ENCODE measurements at regions not wholly inside any gene's neighbourhood (a gene's known extent, or its start where the extent isn't known, plus 50 kb on each side); places are given as distances from the start of the nearest gene placed in this dataset.

DNA sequence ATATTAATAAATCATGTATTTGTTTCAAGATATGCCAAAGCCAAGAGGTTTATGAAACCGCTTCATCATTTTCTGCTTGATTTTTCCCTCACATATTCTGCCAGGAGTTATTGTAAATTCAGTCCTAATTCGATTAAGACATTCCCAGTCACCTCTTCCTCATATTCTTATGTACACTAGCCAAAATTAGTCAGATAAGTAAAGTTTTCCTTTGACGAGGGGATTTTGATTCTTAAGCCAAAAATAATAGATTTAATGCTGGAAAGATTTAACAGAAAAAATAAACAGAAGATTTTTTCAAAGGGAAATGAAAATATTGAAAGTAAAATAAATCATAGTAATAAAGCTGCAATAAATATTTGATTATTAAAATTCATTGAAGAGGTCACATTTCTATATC lies 51.0 kb upstream of the VEGFC start:
- no peak for DNase-seq

DNA sequence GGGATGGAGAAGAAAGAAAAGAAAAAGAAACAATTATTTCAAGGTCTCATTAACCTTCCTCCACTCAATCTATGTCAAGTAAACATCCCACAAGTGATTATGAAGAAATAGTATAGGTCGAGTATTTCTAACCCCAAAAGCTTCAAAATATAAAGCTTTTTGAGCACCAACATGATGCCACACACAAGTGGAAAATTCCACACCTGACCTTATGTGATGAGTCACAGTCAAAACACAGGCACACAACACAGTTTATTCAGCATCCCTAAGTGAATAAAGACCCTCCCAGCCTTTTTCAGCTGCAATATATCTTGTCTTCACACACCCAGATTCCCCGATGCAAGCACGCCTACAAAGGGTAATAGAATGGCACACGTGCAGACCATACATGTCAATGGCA lies 51.7 kb upstream of the VEGFC start:
- DNase-seq: no peak

DNA sequence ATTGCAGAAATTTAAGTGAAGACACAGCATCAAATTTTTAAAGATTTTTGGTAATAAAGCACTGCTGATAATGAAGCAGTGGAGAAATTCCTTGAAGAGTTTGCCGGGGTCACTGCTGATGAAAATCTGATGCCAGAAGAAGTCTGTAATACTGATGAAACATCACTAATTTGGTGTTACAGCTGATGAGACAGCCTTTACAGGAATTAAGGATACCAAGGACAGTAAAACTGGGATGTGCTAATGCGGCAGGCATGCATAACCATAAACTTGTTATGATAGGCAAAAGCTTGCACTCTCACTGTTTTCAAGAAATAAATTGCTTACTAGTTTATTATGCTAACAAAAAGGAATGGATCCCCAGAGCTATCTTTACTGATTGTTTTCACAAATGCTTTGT lies 52.9 kb upstream of the VEGFC start:
- no peak for DNase-seq

DNA sequence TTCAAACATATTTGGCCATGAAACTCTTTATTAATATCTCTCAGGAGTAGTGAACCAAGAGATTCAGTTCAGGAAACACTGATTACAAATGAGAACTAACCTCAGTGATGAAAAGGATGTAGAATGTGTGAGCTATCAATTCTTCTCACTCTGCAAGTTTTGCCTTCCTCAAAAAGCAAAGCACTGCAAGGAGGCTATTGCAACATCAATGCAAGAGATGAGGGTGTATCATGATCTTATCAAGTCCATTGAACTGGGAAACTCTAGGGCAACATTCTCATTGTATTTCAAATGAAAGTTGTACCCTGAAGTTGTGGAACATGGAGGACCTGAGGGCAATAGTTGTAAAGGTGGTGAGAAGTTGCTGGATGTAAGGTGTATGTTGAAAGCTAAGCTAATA lies 56.4 kb upstream of the VEGFC start:
- DNase-seq: no peak

DNA sequence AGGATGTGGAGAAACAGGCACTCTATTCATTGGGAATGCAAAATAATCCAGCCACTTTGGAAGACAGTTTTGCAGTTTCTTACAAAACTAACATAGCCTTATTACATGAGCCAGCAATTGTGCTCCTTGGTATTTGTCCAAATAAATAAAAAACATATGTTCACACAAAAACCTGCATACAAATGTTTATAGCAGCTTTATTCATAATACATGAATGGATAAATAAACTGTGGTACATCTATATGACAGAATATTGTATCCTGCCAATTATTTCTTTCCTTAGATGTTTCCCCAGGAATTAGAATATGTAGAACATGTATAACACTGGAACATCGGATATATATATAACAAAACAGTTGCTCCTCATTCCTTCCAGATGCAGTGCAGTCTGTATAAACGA lies 57.7 kb upstream of the VEGFC start:
- no peak for DNase-seq

DNA sequence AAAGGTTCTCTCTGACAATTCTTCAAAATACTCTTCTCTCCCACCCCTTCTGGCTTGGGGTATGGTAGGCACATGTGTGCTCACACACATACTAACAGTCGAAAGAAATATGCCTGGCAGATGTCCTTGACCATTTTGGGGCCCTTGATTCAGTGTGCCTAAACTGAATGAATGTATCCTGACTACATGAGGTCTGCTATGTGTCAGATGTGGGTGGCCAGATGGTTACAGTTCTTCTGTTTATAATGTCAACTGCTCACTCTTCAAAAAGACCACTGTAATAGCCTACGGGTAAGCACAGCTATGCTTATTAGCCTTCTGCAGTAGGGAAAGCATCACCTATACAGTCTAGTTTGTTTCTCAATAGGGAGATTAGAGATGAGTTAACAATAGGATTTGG lies 63.7 kb upstream of the VEGFC start:
- no peak for DNase-seq

DNA sequence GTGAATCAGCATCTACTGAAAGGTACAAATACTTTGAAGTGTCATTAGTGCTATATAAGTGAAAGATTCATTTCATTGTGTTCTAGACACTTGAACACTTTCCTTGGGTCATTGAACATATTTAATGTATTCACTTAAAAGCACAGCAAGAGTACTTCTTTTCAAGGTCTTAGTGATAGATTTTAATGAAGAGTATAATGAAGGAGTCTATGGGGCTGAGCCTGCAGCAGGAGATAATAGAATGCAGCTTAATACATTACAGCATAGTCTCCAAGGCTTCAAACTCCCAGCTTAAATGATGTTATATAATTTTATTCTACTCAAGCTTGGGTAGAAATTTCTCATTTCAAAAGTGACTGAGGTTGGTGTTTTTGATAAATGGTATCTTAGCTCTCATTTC lies 66.1 kb upstream of the VEGFC start:
- DNase-seq: no peak

DNA sequence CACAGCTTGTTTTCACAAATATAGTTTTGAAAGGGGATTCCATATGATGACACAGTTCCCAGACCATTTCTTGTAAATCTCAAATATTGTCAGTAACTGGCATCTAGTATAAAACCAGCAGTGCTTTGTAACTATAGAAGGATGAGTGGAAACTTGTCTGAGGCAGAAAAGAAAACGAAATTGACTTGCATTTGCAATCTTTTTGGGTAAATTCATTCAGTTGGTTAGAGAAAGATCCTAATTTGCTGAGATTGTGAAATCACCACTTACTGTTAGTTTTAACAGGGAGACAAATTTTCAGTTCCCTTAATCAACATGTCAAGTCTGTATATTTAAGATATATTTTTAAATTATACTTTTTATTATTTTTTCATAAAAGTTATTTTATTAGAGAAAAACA lies 71.5 kb upstream of the VEGFC start:
- DNase-seq: no peak

DNA sequence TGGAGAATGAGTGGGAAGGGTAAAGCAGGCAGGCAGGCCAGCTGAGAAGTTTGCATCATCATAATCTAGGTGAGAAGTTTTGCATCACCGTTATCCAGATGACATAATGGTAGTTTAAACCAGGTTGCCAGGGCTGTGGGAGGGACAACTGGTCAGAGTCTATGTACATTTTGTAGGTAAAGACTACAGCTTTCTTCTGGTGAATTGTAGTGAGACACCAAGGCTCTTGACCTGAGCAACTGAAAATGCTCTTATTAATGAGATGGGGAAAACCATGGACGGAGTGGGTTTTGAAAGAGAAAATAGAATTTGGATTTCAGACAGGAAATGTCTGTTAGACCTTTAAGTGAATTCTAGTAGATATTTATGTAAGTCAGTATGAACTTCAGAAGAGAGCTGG lies 76.0 kb upstream of the VEGFC start:
- no peak for DNase-seq

DNA sequence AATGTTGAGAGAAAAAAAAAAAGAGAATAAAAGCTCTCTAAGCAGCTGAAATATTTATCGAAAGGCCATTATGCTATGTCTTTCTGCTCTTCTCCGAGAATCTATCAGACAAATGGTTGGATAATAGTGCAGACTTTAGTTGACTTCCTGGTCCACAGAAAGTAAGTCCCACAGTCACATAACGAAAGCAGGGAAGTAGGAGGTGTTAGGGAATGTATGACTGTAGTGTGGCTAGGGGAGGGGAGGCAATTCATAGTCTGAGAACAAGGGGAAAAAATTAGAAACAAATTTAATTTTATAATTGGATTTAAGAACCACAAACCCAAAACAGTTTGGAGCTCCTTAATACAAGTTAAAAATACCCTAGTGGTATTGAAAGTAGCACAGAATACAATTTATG lies 79.7 kb upstream of the VEGFC start:
- DNase-seq: no peak

DNA sequence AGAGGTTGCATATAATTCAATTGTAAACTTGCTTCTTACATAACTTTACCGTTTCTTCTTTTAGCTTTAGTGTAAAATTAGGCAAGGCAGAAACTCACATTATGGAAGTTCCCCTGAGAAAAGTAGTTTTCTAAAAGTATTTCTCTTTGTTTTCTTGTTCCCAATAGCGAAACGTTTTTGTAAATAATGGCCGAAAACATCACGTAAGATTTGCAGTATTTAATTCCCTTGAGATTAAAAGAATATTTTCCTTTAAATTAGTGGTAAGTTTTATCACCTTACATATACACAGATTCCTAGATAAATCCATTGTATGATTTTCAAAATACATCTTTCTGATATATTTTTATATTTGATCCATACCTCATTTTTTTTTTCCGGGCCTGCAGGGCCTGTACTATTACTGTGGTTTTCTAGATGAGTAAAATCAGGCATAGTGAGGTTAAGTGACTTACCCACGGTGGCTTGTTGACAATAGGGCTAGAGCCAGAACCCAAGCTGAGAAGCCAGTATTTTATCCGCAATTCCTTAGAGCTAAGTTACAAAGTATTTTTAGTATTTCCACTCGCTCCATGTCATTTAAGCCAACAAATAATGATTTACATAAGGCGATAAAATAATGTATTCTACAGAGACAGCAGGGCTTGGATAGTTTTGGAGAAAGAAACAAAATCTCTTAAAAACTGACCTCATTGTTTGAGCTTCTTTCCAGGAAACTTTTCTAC lies 82.2 kb upstream of the VEGFC start:
- DNase-seq: no peak

DNA sequence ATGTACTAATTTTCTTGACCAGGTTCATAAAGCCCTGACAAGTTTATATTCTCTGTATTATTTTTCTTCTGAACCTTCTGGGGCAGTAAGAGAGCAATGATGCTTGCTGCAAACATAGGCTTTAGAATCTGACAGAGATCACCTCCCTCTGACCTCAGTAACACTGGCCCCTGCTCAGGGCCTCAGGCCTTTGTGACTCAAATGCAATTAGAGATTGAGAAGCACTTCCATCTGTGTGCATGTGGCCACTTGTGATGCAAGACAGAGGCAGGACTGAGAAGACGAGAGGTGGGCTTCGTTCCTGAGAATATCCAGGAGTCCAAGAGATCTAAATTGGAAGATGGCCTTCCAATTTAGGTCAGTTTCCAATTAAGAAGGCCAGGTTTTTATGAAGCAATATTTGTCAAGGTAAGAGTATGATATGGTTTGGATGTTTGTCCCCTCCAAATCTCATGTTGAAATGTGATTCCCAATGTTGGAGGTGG lies 82.8 kb upstream of the VEGFC start:
- no peak for DNase-seq

DNA sequence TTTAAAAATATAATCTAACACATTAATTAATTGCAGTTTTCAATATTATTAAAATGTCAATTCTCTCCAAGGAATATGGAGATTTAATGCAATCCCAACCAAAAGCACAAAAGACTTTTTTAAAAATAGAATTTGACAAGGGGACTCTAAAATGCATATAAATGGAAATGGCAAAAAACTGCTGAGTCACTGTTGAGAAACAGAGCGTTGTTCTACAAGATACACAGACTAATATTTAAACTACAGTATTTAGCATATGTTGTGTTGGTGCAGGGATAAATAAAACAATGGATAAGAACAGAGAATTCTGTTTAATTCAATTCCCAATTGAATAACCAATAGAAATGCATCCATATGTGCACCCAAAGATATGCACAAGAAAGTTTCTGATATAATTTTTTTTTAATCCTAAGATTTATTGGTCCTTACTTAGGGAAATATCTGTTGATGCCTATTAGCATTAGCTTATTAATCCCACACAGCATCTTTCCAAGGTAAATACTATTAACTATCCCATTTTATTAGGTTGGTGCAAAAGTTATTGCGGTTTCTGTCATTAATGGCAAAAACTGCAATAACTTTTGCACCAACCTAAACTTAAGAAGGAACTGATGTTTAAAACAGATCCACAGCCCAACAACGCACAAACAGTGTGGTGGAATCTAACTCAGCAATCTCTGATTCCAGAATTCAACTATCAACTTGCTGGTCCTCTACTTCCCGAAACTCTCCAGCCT lies 86.8 kb upstream of the VEGFC start:
- no peak for DNase-seq

DNA sequence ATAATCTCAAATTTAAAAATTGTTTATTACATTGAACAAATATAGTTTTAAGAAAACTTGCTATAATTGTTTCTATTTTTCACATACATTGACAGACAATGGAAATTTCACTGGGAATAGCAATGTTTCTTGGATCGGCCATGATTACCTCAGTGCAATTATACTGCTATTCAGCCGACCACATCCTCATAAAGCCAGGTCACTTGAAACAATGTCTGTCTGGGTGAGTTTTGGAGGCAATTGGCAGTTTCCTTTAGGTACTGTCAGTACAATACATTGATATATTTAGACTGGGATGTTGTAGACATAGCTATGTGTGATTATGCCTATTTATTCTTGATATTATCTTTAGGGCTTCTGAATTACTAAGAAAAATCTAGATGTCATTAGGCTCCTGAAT lies 89.5 kb upstream of the VEGFC start:
- DNase-seq: no peak

DNA sequence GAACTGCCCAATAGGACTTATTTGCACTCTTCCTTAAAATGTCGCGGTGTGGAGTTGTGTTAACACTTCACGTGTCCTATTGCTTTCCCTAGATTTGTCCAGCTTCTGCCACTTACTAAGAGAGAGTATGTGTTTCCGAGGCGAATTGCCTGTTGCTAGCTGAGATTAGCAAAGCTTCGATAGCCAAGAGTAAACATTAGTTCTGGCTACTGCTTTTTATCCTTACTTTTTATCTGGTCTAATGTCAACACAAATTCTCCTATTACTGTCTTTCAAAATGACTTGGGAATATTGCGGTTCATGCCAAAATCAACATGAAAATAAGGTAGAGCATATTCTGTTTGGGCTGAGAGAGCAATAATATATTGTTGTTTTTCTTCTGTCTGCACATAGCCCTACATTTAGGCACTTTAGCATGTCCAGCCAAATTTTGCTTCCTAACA lies 90.4 kb upstream of the VEGFC start:
- DNase-seq: no peak

DNA sequence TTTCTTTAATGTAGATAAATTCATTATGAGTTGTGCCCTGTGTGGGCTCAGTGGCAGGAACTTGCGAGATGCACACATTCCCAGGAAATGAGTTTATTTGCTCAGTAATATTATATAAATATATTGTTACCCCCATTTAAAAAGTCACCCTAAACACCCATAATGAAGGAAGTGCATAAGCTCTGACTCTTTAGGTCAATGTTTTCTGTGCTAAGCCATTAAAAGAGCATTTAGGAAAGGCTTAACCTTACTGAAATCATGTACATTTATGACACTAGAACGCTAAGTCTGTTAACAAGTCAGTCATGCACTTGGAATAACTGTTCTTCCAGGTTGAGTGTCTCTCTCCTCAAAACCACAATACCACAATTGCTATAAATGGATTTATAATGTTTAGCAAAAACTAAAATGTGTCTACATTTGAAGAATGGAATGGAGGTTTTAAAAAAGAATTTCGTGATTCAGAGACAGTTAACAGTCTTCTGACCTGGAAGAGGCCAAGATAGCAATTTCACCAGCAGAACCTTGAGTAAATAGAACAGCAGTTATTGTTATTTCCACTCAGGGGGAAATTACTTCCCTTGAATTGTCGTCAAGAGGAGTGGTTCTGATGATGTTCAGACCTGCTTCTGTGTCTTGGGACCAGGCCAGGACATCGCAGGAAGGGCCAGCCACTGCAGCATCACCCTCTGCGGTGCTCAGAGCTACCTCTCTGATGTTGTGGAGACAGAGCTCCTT lies 91.1 kb upstream of the VEGFC start:
- DNase-seq: no peak

DNA sequence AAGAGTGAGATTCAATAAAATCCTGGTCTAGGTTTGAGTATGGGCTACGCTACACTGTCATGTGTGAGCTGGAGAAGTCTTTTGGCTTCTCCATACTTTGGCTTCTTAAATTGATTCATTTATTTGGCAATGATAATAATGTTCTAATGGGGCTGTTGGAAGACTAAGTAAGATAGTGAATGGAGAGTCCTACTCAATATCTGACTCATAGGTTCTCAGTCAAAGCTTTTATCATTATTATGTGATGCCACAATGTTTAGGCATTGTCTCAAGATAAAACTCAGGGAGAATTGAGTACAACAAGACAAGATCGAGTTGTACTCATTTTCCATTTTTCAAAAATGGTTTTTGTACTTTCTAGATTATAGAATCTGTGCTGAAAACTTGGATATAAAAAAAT lies 92.5 kb upstream of the VEGFC start:
- DNase-seq: no peak

DNA sequence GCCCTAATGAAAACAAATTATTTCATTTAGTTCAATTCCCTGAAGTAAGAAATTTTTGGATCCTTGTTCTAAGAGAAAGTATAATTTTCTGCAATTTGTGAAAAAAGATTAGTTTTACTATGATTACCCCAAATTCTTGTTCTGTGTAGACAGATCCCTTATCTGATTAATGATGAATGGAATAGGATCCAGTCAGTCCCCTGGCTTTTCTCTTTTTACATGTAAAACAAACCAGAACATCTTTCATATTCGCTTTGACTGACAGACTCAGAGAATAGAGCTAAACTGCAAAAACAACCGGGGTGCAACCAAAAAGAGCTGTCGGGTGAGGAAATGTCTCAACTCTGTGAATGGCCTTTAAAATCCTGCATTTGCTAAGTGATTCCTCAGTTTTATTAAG lies 93.4 kb upstream of the VEGFC start:
- DNase-seq: no peak

DNA sequence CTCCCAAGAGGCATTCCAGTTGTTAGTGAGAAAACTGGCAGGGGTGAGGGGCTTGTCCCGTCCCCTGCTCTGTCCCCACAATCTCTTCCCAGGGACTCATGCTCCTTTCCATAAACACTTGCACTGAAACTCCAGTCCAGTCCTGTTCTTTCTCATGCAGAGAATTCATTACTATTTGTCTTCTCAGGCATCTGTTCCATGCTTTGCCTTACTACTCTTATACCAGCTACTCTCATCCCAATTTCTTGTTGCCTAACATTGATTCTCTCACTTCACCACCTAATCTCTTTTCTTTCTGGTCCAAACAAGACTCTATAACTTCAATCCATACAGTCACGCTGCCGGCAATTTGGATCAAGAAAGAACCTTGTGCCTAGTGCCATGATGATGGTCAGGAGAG lies 97.1 kb upstream of the VEGFC start:
- DNase-seq: no peak

DNA sequence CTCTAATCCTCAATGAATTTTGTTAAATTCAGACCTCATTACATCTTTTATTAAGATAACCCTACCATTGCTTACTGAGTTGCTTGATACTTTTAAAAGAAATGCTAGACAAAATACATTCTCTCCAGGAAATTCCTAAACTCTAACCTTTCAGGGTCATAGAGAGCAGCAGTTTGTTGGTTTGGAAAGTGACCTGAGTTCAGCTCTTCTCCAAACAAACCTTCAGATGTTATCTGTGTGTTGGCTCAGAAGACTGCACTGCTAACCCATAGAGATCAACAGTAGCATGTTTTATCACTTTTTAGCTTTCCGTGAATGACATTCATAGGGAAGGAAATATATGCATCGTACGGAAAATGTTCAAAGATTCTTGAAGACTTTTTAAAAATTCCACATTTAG lies 101.8 kb upstream of the VEGFC start:
- no peak for DNase-seq

DNA sequence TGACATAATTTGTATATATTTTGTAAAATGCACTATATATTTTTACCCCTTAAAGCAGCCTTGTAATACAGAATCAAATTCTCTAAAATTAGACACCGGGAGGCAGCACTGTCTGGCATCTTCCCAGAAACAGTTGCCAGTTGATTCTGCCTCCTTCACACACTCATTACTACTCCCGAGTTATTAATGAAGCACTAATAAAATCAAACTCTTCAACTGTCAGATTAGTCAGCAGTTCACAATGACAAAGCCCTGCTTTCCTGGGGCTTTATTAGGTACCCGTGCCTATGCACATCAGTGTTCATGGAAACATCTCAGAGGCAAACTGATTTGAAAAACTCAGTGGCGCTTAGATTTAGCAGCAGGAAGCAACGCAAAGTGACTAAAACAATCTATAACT lies 103.5 kb upstream of the VEGFC start:
- DNase-seq: no peak

DNA sequence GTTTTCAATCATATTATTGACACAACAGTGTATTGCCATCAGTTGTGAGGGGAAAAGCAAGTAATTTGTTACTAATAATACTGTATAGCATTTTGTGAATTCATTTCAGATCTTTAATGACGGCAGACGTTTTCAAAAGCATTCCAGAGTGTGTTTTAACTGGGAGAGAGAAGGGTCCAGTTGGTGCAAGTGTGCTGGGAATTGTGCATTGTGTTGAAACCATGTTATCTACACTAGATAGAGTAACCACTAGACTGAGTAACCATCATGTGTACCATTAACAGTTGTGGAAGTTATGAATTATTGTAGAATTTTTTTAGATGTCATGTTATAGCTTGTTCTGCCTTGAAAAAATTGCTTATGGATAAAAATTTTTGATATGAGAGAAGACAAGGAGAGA lies 104.5 kb upstream of the VEGFC start:
- no peak for DNase-seq

DNA sequence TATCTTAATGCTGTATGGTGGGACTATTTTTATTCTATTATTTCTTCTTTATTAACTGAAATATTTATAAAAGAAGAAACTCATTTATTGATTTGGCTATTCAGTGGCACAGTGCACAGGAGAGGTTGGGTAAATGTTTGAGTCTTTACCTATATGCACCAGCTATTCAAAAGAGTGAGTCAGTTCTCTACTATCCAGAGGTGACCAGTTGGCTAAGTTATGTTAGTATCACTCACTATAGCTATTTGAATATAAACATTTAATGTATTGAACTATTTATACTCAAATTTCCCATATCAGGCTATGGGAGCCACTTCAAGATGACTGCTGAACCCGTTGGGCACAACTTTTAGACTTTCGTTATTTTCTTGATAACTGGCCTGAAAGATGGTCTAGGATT lies 106.1 kb upstream of the VEGFC start:
- DNase-seq: no peak
